KMS-11 (cell line): ENCODE measurements at regions not wholly inside any gene's neighbourhood (a gene's known extent, or its start where the extent isn't known, plus 50 kb on each side); places are given as distances from the start of the nearest gene placed in this dataset.

Source experiments
- H2AFZ ChIP-seq: fragments of 200-600 bp; sonication (generic); 2 replicates; pipeline ENCODE4 v1.6.1; 2016; ENCODE audit warnings: antibody characterized with exemption, mixed run types, low read depth
- H3K27ac ChIP-seq: fragments of 200-600 bp; sonication (generic); 2 replicates; pipeline ENCODE4 v1.6.1; 2016; ENCODE audit warnings: mild to moderate bottlenecking, mixed run types
- H3K27me3 ChIP-seq: fragments of 200-600 bp; sonication (generic); 2 replicates; pipeline ENCODE4 v1.6.1; 2017; ENCODE audit warnings: mild to moderate bottlenecking, low read depth, mixed run types, moderate library complexity; ENCODE audit not compliant: insufficient read depth
- H3K36me3 ChIP-seq: fragments of 200-600 bp; sonication (generic); 2 replicates; pipeline ENCODE4 v1.6.1; 2017; ENCODE audit warnings: mild to moderate bottlenecking, mixed run types; ENCODE audit not compliant: insufficient read depth
- H3K4me1 ChIP-seq: fragments of 200-600 bp; sonication (generic); 2 replicates; pipeline ENCODE4 v1.6.1; 2016; ENCODE audit warnings: mild to moderate bottlenecking, low read depth, mixed run types; ENCODE audit not compliant: poor library complexity, severe bottlenecking
- H3K4me2 ChIP-seq: fragments of 200-600 bp; sonication (generic); 2 replicates; pipeline ENCODE4 v1.7.0; 2016; ENCODE audit warnings: mild to moderate bottlenecking, mixed run types
- H3K4me3 ChIP-seq: fragments of 200-600 bp; sonication (generic); IDR thresholded peaks from 2 replicates; pipeline ENCODE4 v1.6.1; 2017; ENCODE audit warnings: low read depth, low read length, mixed read lengths; ENCODE audit not compliant: insufficient read depth
- H3K79me2 ChIP-seq: fragments of 200-600 bp; sonication (generic); 2 replicates; pipeline ENCODE4 v1.6.1; 2016; ENCODE audit warnings: low read depth, mixed run types; ENCODE audit not compliant: insufficient read depth
- H3K9ac ChIP-seq: fragments of 200-600 bp; sonication (generic); 2 replicates; pipeline ENCODE4 v1.6.1; 2016; ENCODE audit warnings: mild to moderate bottlenecking, mixed run types
- H4K20me1 ChIP-seq: fragments of 200-600 bp; sonication (generic); 2 replicates; pipeline ENCODE4 v1.6.1; 2016; ENCODE audit warnings: mild to moderate bottlenecking, mixed run types; ENCODE audit not compliant: insufficient read depth
- TF ChIP-seq, protein P1 (sequence below): fragments of 200-600 bp; sonication (generic); conservative IDR thresholded peaks from 2 replicates; pipeline ENCODE4 v1.6.1; 2017; ENCODE audit warnings: low read depth, mild to moderate bottlenecking, antibody characterized with exemption, low read length, moderate library complexity, mixed read lengths

DNA sequence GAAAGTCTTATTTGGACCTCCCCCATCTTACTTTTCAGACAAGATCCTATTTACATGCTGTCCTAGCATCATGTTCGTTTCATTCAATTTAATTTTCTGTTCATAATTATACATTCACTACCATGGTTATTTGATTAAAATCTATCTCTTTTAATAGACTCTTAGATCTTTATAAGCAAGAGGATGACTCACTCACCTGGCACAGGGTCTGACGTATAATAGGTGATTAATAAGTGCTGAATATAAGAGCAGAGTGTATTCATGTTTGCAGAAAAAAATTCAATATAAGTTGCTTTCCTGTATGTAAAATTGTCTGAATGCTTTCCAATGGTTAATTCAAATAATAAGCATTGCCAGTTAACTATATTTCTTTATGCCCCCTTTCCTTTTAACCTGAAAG lies 165.5 kb upstream of the CBLB start:
- TF ChIP-seq, protein P1, sequence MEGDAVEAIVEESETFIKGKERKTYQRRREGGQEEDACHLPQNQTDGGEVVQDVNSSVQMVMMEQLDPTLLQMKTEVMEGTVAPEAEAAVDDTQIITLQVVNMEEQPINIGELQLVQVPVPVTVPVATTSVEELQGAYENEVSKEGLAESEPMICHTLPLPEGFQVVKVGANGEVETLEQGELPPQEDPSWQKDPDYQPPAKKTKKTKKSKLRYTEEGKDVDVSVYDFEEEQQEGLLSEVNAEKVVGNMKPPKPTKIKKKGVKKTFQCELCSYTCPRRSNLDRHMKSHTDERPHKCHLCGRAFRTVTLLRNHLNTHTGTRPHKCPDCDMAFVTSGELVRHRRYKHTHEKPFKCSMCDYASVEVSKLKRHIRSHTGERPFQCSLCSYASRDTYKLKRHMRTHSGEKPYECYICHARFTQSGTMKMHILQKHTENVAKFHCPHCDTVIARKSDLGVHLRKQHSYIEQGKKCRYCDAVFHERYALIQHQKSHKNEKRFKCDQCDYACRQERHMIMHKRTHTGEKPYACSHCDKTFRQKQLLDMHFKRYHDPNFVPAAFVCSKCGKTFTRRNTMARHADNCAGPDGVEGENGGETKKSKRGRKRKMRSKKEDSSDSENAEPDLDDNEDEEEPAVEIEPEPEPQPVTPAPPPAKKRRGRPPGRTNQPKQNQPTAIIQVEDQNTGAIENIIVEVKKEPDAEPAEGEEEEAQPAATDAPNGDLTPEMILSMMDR, result no peak
- Histone ChIP-seq H3K4me1 (no peaks in the 10 kb centered on the region), H3K9ac (no peak overlapping the region), H3K4me2 (no peak overlapping the region), H2AFZ (no peak overlapping the region), H3K79me2 (no peaks in the 10 kb centered on the region), H3K27ac (no peak overlapping the region), H3K36me3 (no peaks in the 10 kb centered on the region), H3K4me3 (no peak overlapping the region), H3K27me3 (no peaks in the 10 kb centered on the region), H4K20me1 (no peaks in the 10 kb centered on the region)

DNA sequence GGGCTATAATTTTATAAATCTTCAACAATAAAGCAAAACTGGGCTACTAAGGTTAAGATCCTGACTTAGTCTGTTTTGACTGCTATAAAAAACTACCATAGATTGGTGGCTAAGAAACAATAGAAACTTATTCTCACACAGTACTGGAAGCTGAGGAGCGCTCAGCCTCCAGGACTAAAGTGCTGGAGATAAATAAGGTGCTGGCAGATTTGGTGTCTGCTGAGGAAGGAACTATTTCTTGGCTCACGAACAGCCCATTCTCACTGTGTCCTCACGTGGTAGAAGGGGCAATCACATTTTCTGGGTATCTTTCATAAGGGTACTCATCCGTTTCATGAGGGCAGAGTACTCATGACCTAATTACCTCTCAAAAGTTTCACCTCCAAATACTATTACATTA lies 166.8 kb upstream of the CBLB start:
- Histone ChIP-seq H3K4me2 (no peak overlapping the region), H3K4me1 (no peaks in the 10 kb centered on the region), H3K27me3 (no peaks in the 10 kb centered on the region), H3K79me2 (no peaks in the 10 kb centered on the region), H3K27ac (no peak overlapping the region), H2AFZ (no peak overlapping the region), H3K9ac (no peak overlapping the region), H3K36me3 (no peaks in the 10 kb centered on the region), H3K4me3 (no peak overlapping the region), H4K20me1 (no peaks in the 10 kb centered on the region)
- TF ChIP-seq, protein P1, result no peak

DNA sequence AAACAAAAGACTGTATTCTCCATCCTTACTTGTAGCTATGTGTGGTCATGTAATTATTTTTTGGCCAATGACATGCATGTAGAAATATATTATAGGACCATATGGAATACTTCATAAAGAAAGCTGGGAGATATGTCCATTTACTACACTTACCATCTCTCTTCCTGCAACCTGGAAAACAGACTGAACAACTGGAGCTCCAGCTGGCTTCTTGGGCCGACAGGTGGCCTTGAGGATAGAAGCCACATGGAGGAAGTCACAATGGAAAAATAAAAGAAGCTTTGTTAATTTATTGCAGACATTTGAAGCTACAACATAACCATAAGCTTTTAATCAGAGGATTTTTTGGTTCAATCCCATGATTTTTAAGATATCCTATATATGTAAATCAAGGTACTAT lies 167.9 kb upstream of the CBLB start:
- Histone ChIP-seq H3K27me3 (no peaks in the 10 kb centered on the region), H3K4me3 (no peak overlapping the region), H3K36me3 (no peaks in the 10 kb centered on the region), H3K27ac (no peak overlapping the region), H3K4me1 (no peaks in the 10 kb centered on the region), H3K9ac (no peak overlapping the region), H4K20me1 (no peaks in the 10 kb centered on the region), H3K79me2 (no peaks in the 10 kb centered on the region), H3K4me2 (no peak overlapping the region), H2AFZ (no peak overlapping the region)
- TF ChIP-seq, protein P1, result no peak

DNA sequence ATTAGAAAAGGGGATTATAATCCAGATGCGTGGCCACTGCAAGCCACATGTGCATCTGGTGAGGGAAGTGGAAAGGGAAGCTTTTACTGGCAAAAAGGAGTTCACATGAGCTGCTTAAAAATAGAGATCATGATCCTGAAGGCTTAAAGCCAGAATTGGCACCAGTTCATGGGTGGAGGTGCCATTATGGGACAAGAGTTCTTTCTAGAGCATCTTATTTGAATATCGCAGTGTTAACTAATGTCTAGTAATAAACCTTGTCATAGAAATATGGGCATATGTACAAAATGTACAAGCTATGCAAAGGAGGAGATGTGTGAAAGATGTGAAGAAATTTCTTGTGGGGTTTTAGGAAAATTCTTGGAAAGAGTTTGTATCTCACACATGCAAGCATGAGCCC lies 178.4 kb upstream of the CBLB start:
- H3K4me1 ChIP-seq, result no peaks in the 10 kb centered on the region
- TF ChIP-seq, protein P1, result no peak
- no peaks in the 10 kb centered on the region for H3K36me3 ChIP-seq
- no peak overlapping the region for H3K9ac ChIP-seq
- H3K27me3 ChIP-seq, result no peaks in the 10 kb centered on the region
- no peaks in the 10 kb centered on the region for H3K79me2 ChIP-seq
- no peak overlapping the region for H3K4me2 ChIP-seq
- H4K20me1 ChIP-seq, result no peaks in the 10 kb centered on the region
- H3K27ac ChIP-seq, result no peak overlapping the region
- H3K4me3 ChIP-seq, result no peak overlapping the region
- no peak overlapping the region for H2AFZ ChIP-seq
